Tibial artery (tissue), 4 donors: ENCODE measurements at regions not wholly inside any gene's neighbourhood (a gene's known extent, or its start where the extent isn't known, plus 50 kb on each side); places are given as distances from the start of the nearest gene placed in this dataset.

Experiments
- DNase-seq, 2 donors: peaks; one replicate each; pipeline ENCODE4 v3.0.0-alpha.2; 2019
- H3K27ac ChIP-seq, 2 donors: fragments of 200-600 bp; sonication (generic) in 1 of 2; 1 replicate in 1 of 2; 2 replicates in 1 of 2; pipeline ENCODE4 v1.5.1; 2018 to 2019; ENCODE audit warnings: mild to moderate bottlenecking in 1 of 2
- H3K27me3 ChIP-seq, 2 donors: fragments of 200-600 bp; sonication (generic) in 1 of 2; one replicate each; pipeline versions ENCODE4 v1.5.1 to v1.6.0; 2016 to 2019
- H3K36me3 ChIP-seq, 3 donors: fragments of 200-600 bp; sonication (generic) in 2 of 3; one replicate each; pipeline ENCODE4 v1.5.1; 2016 to 2019; ENCODE audit warnings: mild to moderate bottlenecking in 2 of 3
- H3K4me1 ChIP-seq, 4 donors: fragments of 200-600 bp; sonication (generic) in 2 of 4; 1 replicate in 3 of 4; 2 replicates in 1 of 4; pipeline ENCODE4 v1.5.1; 2016 to 2019
- H3K4me3 ChIP-seq, 2 donors: fragments of 200-600 bp; sonication (generic) in 1 of 2; 1 replicate in 1 of 2; 2 replicates in 1 of 2; pipeline ENCODE4 v1.5.1; 2018 to 2019; ENCODE audit warnings: mild to moderate bottlenecking in 2 of 2
- H3K9me3 ChIP-seq, 3 donors: fragments of 200-600 bp; sonication (generic) in 1 of 3; one replicate each; pipeline ENCODE4 v1.5.1; 2016 to 2019
- CTCF ChIP-seq, 2 experiments: fragments of 200-600 bp in 1 of 2; fragments of 450-650 bp in 1 of 2; IDR thresholded peaks; one replicate each; pipeline ENCODE4 v1.5.1; 2017 to 2019; ENCODE audit warnings: antibody characterized with exemption in 2 of 2, mild to moderate bottlenecking in 1 of 2, moderate library complexity in 1 of 2
- intact Hi-C: fragments of 100-400 bp; cut with DNase I; formaldehyde crosslinking; loops from one replicate; pipeline ENCODE4 v1.15.0; 2023; ENCODE audit warnings: low total_unique reads

GRCh38 chr6:11346516-11346915 lies 114.0 kb upstream of the NEDD9 start:
- no peaks in the 10 kb centered on the region for H3K27me3 ChIP-seq

DNA sequence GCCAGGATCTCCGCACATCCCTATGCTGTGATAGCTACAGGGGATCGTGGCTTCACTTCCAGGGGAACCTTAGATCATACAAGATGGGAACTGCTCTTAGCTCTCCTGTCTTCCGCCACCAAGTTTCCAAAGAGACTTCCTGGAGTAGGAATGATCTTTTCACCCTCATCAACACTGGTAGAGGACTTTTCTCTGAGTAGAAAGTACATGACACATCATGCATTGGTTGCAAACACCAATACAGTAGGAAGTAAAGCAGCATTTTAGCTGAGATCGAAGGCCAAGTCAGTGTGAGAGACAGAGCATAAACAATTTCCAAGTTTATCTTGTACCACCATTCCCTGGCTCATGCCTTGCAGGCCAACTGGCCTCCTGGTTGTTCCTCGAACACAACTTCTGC lies 113.1 kb upstream of the NEDD9 start:
- no peak for TF ChIP-seq CTCF (IDR thresholded peaks at IDR 0.05)
- intact Hi-C loops = no loop called here
- H3K9me3 ChIP-seq = no peaks in the 10 kb centered on the region
- no peaks in the 10 kb centered on the region for H3K27me3 ChIP-seq
- no peaks in the 10 kb centered on the region for H3K36me3 ChIP-seq
- H3K27ac ChIP-seq = no peak overlapping the region
- H3K4me3 ChIP-seq = no peak overlapping the region
- no peak for DNase-seq
- H3K4me1 ChIP-seq = no peaks in the 10 kb centered on the region

More at GRCh38 chr6:11346516-11346915, 114.0 kb upstream of the NEDD9 start:
- no peak for TF ChIP-seq CTCF (IDR thresholded peaks at IDR 0.05)
- no peak overlapping the region for H3K4me3 ChIP-seq
- no peaks in the 10 kb centered on the region for H3K36me3 ChIP-seq
- no peaks in the 10 kb centered on the region for H3K9me3 ChIP-seq
- no peak for DNase-seq
- no peak overlapping the region for H3K27ac ChIP-seq
- intact Hi-C loops = no loop called here
- H3K4me1 ChIP-seq = no peaks in the 10 kb centered on the region

- H3K27me3 ChIP-seq = no peaks in the 10 kb centered on the region
- intact Hi-C loops = no loop called here
- TF ChIP-seq CTCF (IDR thresholded peaks at IDR 0.05) = no peak
- no peak overlapping the region for H3K4me3 ChIP-seq
- H3K4me1 ChIP-seq = no peaks in the 10 kb centered on the region
- no peaks in the 10 kb centered on the region for H3K36me3 ChIP-seq
- DNase-seq = no peak
- H3K27ac ChIP-seq = no peak overlapping the region
- no peaks in the 10 kb centered on the region for H3K9me3 ChIP-seq
Measured at GRCh38 chr6:11343963-11344723, 111.7 kb upstream of the NEDD9 start.

- Histone ChIP-seq H3K36me3 (no peaks in the 10 kb centered on the region), H3K9me3 (no peaks in the 10 kb centered on the region), H3K4me3 (no peak overlapping the region), H3K4me1 (no peaks in the 10 kb centered on the region), H3K27ac (no peak overlapping the region), H3K27me3 (no peaks in the 10 kb centered on the region)
- DNase-seq = no peak
- intact Hi-C loops = no loop called here
- TF ChIP-seq CTCF (IDR thresholded peaks at IDR 0.05) = no peak
Measured at GRCh38 chr6:11341867-11342266, 109.4 kb upstream of the NEDD9 start.

- intact Hi-C loops = no loop called here
- no peak for DNase-seq
- H3K27ac ChIP-seq = no peak overlapping the region
- H3K4me1 ChIP-seq = no peaks in the 10 kb centered on the region
- no peaks in the 10 kb centered on the region for H3K9me3 ChIP-seq
- TF ChIP-seq CTCF (IDR thresholded peaks at IDR 0.05) = no peak
- no peaks in the 10 kb centered on the region for H3K27me3 ChIP-seq
- no peaks in the 10 kb centered on the region for H3K36me3 ChIP-seq
- H3K4me3 ChIP-seq = no peak overlapping the region
Measured at GRCh38 chr6:11341303-11341702, 108.8 kb upstream of the NEDD9 start.
